ENCODE measurements at regions not wholly inside any gene's neighbourhood (a gene's known extent, or its start where the extent isn't known, plus 50 kb on each side); places are given as distances from the start of the nearest gene placed in this dataset.

DNA sequence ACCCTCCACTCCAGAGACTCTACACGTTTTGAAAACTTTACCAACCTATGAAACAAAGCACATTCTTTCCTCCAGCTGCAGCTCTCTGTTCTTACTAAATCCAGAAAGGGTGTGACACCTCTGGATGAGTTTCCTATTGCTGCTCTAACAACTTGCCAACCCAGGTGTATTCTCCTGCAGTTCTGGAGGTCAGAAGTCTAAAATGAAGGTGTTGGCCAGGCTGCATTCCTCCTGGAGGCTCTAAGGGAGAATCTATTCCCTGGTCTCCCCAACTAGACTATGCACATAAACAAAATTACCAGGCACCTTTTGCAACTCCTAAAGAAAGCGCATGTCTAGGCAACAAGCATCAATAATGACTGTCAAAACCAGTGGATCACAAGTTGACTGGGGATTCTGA is 128.8 kb downstream of the NUFIP1 start:
- Histone ChIP-seq H3K4me3 (ENCODE audit: control insufficient read depth in 2 of 3, extremely low read depth in 1 of 3, insufficient read depth in 2 of 3, low read depth in 1 of 3, low read length in 3 of 3) (no peak overlapping the region), H2AFZ (ENCODE audit: control insufficient read depth, low read length) (no peak overlapping the region), H4K20me1 (ENCODE audit: control insufficient read depth, extremely low read depth, insufficient read depth, low read length) (no peaks in the 10 kb centered on the region), H3K4me1 (ENCODE audit: control insufficient read depth, extremely low read depth, insufficient read depth, low read length) (no peaks in the 10 kb centered on the region), H3K4me2 (ENCODE audit: control insufficient read depth, extremely low read depth, insufficient read depth, low read depth, low read length) (no peak overlapping the region), H3K9ac (ENCODE audit: control insufficient read depth, extremely low read depth, insufficient read depth, low read length) (no peak overlapping the region), H3K36me3 (ENCODE audit: control insufficient read depth in 2 of 2, extremely low read depth in 1 of 2, insufficient read depth in 2 of 2, low read length in 2 of 2) (no peaks in the 10 kb centered on the region), H3K9me1 (ENCODE audit: control insufficient read depth, extremely low read depth, insufficient read depth, low read length) (no peaks in the 10 kb centered on the region), H3K27me3 (ENCODE audit: control insufficient read depth, extremely low read depth, insufficient read depth, low read length) (no peaks in the 10 kb centered on the region), H3K27ac (ENCODE audit: control insufficient read depth, insufficient read depth, low read length) (no peak overlapping the region), H3K79me2 (ENCODE audit: control insufficient read depth, insufficient read depth, low read length) (no peaks in the 10 kb centered on the region), H3K9me3 (ENCODE audit: control insufficient read depth, low read depth, low read length) (no peaks in the 10 kb centered on the region)
- TF ChIP-seq, protein P1, sequence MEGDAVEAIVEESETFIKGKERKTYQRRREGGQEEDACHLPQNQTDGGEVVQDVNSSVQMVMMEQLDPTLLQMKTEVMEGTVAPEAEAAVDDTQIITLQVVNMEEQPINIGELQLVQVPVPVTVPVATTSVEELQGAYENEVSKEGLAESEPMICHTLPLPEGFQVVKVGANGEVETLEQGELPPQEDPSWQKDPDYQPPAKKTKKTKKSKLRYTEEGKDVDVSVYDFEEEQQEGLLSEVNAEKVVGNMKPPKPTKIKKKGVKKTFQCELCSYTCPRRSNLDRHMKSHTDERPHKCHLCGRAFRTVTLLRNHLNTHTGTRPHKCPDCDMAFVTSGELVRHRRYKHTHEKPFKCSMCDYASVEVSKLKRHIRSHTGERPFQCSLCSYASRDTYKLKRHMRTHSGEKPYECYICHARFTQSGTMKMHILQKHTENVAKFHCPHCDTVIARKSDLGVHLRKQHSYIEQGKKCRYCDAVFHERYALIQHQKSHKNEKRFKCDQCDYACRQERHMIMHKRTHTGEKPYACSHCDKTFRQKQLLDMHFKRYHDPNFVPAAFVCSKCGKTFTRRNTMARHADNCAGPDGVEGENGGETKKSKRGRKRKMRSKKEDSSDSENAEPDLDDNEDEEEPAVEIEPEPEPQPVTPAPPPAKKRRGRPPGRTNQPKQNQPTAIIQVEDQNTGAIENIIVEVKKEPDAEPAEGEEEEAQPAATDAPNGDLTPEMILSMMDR (optimal IDR thresholded peaks at IDR 0.05 in 1 of 3, IDR thresholded peaks at IDR 0.05 in 1 of 3, conservative IDR thresholded peaks at IDR 0.05 in 1 of 3; ENCODE audit: extremely low read depth in 1 of 3, insufficient read depth in 2 of 3, low read length in 3 of 3), result no peak
- no peak for TF ChIP-seq EZH2 (IDR thresholded peaks at IDR 0.05; ENCODE audit: low read length)
- FAIRE-seq (no peak), DNase-seq (ENCODE audit: low read depth, low spot score) (no peak)
- dilution Hi-C loops (cut with MboI; ENCODE audit: extremely low pct_ligation_motif_present, low sequenced_read_pairs), result no loop called here

DNA sequence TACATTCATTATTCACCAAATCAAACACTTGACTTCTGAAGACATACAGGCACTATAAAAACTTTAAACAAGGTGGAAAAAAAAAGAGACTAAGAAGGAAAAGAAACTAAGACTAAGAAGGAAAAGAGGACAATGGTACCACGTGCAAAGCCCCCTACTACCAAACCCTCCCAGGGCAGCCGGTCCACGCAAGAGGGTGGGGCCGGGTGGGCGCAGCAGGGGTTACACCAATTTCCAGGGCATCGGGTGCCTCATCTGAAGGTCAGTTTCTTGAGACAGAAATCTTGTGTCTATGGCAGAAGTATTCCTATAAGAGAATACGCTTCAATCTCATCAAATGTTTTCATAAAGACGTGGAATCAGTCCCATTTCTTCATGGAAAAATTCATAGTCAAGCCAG is 131.5 kb downstream of the NUFIP1 start:
- Histone ChIP-seq H3K9ac (ENCODE audit: control insufficient read depth, extremely low read depth, insufficient read depth, low read length) (no peak overlapping the region), H3K27me3 (ENCODE audit: control insufficient read depth, extremely low read depth, insufficient read depth, low read length) (no peaks in the 10 kb centered on the region), H3K9me3 (ENCODE audit: control insufficient read depth, low read depth, low read length) (no peaks in the 10 kb centered on the region), H2AFZ (ENCODE audit: control insufficient read depth, low read length) (no peak overlapping the region), H3K36me3 (ENCODE audit: control insufficient read depth in 2 of 2, extremely low read depth in 1 of 2, insufficient read depth in 2 of 2, low read length in 2 of 2) (no peaks in the 10 kb centered on the region), H3K27ac (ENCODE audit: control insufficient read depth, insufficient read depth, low read length) (no peak overlapping the region), H3K4me3 (ENCODE audit: control insufficient read depth in 2 of 3, extremely low read depth in 1 of 3, insufficient read depth in 2 of 3, low read depth in 1 of 3, low read length in 3 of 3) (no peak overlapping the region), H4K20me1 (ENCODE audit: control insufficient read depth, extremely low read depth, insufficient read depth, low read length) (no peaks in the 10 kb centered on the region), H3K4me1 (ENCODE audit: control insufficient read depth, extremely low read depth, insufficient read depth, low read length) (no peaks in the 10 kb centered on the region), H3K79me2 (ENCODE audit: control insufficient read depth, insufficient read depth, low read length) (no peaks in the 10 kb centered on the region), H3K9me1 (ENCODE audit: control insufficient read depth, extremely low read depth, insufficient read depth, low read length) (no peaks in the 10 kb centered on the region), H3K4me2 (ENCODE audit: control insufficient read depth, extremely low read depth, insufficient read depth, low read depth, low read length) (no peak overlapping the region)
- dilution Hi-C loops (cut with MboI; ENCODE audit: extremely low pct_ligation_motif_present, low sequenced_read_pairs), result no loop called here
- TF ChIP-seq, protein P1 (optimal IDR thresholded peaks at IDR 0.05 in 1 of 3, IDR thresholded peaks at IDR 0.05 in 1 of 3, conservative IDR thresholded peaks at IDR 0.05 in 1 of 3; ENCODE audit: extremely low read depth in 1 of 3, insufficient read depth in 2 of 3, low read length in 3 of 3), result no peak
- TF ChIP-seq EZH2 (IDR thresholded peaks at IDR 0.05; ENCODE audit: low read length), result no peak
- FAIRE-seq (no peak), DNase-seq (ENCODE audit: low read depth, low spot score) (no peak)

Measured in keratinocyte (primary cell).